Osteoblast (primary cell): ENCODE measurements at regions not wholly inside any gene's neighbourhood (a gene's known extent, or its start where the extent isn't known, plus 50 kb on each side); places are given as distances from the start of the nearest gene placed in this dataset.

ENCODE experiments used
- DNase-seq: peaks from one replicate; pipeline ENCODE4 v3.0.0; 2011; ENCODE audit warnings: low spot score, mixed read lengths; ENCODE audit not compliant: insufficient read length; ENCODE audit errors: missing footprints
- H2AFZ ChIP-seq: 2 replicates; pipeline ENCODE4 v1.6.0; 2011; ENCODE audit warnings: mild to moderate bottlenecking, low read length
- H3K27ac ChIP-seq: 2 replicates; pipeline ENCODE4 v1.5.1; 2011; ENCODE audit warnings: mild to moderate bottlenecking, low read depth, low read length, moderate library complexity
- H3K27me3 ChIP-seq: 2 replicates; pipeline ENCODE4 v1.6.0; 2012; ENCODE audit warnings: mild to moderate bottlenecking, control low read depth, inconsistent platforms, low read length, moderate library complexity; ENCODE audit not compliant: insufficient read depth
- H3K36me3 ChIP-seq: 2 replicates; pipeline ENCODE4 v1.5.1; 2011; ENCODE audit warnings: mild to moderate bottlenecking, low read length, control low read depth, moderate library complexity; ENCODE audit not compliant: insufficient read depth
- H3K4me1 ChIP-seq: 2 replicates; pipeline ENCODE4 v1.5.1; 2011; ENCODE audit warnings: mild to moderate bottlenecking, low read length, control low read depth, moderate library complexity; ENCODE audit not compliant: insufficient read depth
- H3K4me2 ChIP-seq: 2 replicates; pipeline ENCODE4 v1.6.0; 2011; ENCODE audit warnings: mild to moderate bottlenecking, low read length; ENCODE audit not compliant: insufficient read depth
- H3K4me3 ChIP-seq: fragments of 200-600 bp; sonication (generic); 3 replicates; pipeline ENCODE4 v1.5.1; 2012; ENCODE audit warnings: mild to moderate bottlenecking, low read length, inconsistent platforms; ENCODE audit not compliant: insufficient read depth
- H3K79me2 ChIP-seq: 2 replicates; pipeline ENCODE4 v1.6.0; 2012; ENCODE audit warnings: mild to moderate bottlenecking, low read length, control low read depth, inconsistent platforms; ENCODE audit not compliant: insufficient read depth
- H3K9me3 ChIP-seq: 2 replicates; pipeline ENCODE4 v1.5.1; 2011; ENCODE audit warnings: low read depth, low read length, control low read depth
- H4K20me1 ChIP-seq: 2 replicates; pipeline ENCODE4 v1.6.0; 2012; ENCODE audit warnings: mild to moderate bottlenecking, low read length, control low read depth; ENCODE audit not compliant: insufficient read depth
- CTCF ChIP-seq: IDR thresholded peaks from 2 replicates; pipeline ENCODE4 v1.5.1; 2011; ENCODE audit warnings: mild to moderate bottlenecking, low read depth, low read length, moderate library complexity; ENCODE audit errors: extremely low read depth

DNA sequence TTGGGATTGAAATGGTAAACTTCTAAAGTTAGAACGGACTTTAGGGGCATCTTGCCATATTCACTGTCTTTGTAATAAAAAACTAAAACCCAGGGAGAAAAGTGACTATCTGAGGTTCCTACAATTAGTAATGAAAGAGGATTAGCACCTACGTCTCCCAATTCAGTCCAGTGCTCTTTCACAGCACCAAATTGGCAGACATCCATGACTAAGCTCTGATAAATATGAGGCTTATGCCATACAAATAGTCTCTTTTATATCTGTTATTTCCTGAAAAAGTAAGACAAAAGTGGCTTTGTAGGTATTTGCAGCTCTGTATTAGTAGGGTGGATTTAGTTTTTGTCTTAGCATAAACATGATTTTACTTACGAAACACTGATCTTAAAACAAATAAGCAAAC lies 315.0 kb upstream of the NRIP1 start:
- Histone ChIP-seq H3K4me2 (no peak overlapping the region), H3K27me3 (no peaks in the 10 kb centered on the region), H4K20me1 (no peaks in the 10 kb centered on the region), H3K9me3 (no peaks in the 10 kb centered on the region), H3K4me1 (no peaks in the 10 kb centered on the region), H2AFZ (no peak overlapping the region), H3K79me2 (no peaks in the 10 kb centered on the region), H3K36me3 (no peaks in the 10 kb centered on the region), H3K4me3 (no peak overlapping the region), H3K27ac (no peak overlapping the region)
- no peak for DNase-seq
- TF ChIP-seq CTCF, result no peak

- no peak overlapping the region for H3K4me3 ChIP-seq
- H3K79me2 ChIP-seq, result no peaks in the 10 kb centered on the region
- no peaks in the 10 kb centered on the region for H3K4me1 ChIP-seq
- H4K20me1 ChIP-seq, result no peaks in the 10 kb centered on the region
- no peaks in the 10 kb centered on the region for H3K36me3 ChIP-seq
- no peak overlapping the region for H3K27ac ChIP-seq
- H2AFZ ChIP-seq, result no peak overlapping the region
- H3K4me2 ChIP-seq, result no peak overlapping the region
- no peaks in the 10 kb centered on the region for H3K27me3 ChIP-seq
- no peak for DNase-seq
- peaks cover 3% of the 10 kb centered on the region for H3K9me3 ChIP-seq
- TF ChIP-seq CTCF, result no peak
Observed at GRCh38 chr21:15383588-15383987, 318.8 kb upstream of the NRIP1 start.

- H3K4me3 ChIP-seq, result no peak overlapping the region
- no peak for TF ChIP-seq CTCF
- H3K79me2 ChIP-seq, result no peaks in the 10 kb centered on the region
- H3K4me2 ChIP-seq, result no peak overlapping the region
- no peaks in the 10 kb centered on the region for H3K4me1 ChIP-seq
- DNase-seq, result no peak
- no peaks in the 10 kb centered on the region for H3K27me3 ChIP-seq
- no peak overlapping the region for H3K27ac ChIP-seq
- H3K9me3 ChIP-seq, result peaks cover 3% of the 10 kb centered on the region
- H2AFZ ChIP-seq, result no peak overlapping the region
- H4K20me1 ChIP-seq, result no peaks in the 10 kb centered on the region
- no peaks in the 10 kb centered on the region for H3K36me3 ChIP-seq
Observed at GRCh38 chr21:15390049-15390448, 325.2 kb upstream of the NRIP1 start.

- Histone ChIP-seq H3K27me3 (no peaks in the 10 kb centered on the region), H3K4me1 (no peaks in the 10 kb centered on the region), H3K4me2 (no peak overlapping the region), H4K20me1 (no peaks in the 10 kb centered on the region), H3K9me3 (no peaks in the 10 kb centered on the region), H3K4me3 (no peak overlapping the region), H3K27ac (no peak overlapping the region), H3K36me3 (no peaks in the 10 kb centered on the region), H2AFZ (no peak overlapping the region), H3K79me2 (no peaks in the 10 kb centered on the region)
- no peak for DNase-seq
- TF ChIP-seq CTCF, result no peak
Observed at GRCh38 chr21:15397258-15397657, 332.5 kb upstream of the NRIP1 start.
